Fibroblast of skin of scalp (primary cell): ENCODE measurements at regions not wholly inside any gene's neighbourhood (a gene's known extent, or its start where the extent isn't known, plus 50 kb on each side); places are given as distances from the start of the nearest gene placed in this dataset.
"Not testable (repeated sequence)": the region's sequence is repeated elsewhere in the genome, so short reads cannot be mapped to it uniquely, and the experiment has no call there.

ENCODE experiments used
- DNase-seq: peaks from one replicate; pipeline ENCODE4 v3.0.0-alpha.2; 2013

- not testable (repeated sequence) for DNase-seq
Observed at GRCh38 chr4:3631544-3632266, 99.5 kb upstream of the LRPAP1 start.

- DNase-seq, result no peak
Observed at GRCh38 chr4:3630598-3631543, 98.6 kb upstream of the LRPAP1 start.

- DNase-seq, result no peak
Observed at GRCh38 chr4:3630136-3630597, 97.9 kb upstream of the LRPAP1 start.

GRCh38 chr4:3629665-3630064 is 97.4 kb upstream of the LRPAP1 start:
- DNase-seq, result no peak

- not testable (repeated sequence) for DNase-seq
Observed at GRCh38 chr4:3629176-3629575, 97.0 kb upstream of the LRPAP1 start.

GRCh38 chr4:3628868-3629175 is 96.6 kb upstream of the LRPAP1 start:
- no peak for DNase-seq

GRCh38 chr4:3627967-3628867 is 96.0 kb upstream of the LRPAP1 start:
- not testable (repeated sequence) for DNase-seq

- not testable (repeated sequence) for DNase-seq
Observed at GRCh38 chr4:3627456-3627855, 95.2 kb upstream of the LRPAP1 start.

GRCh38 chr4:3626131-3626884 is 94.1 kb upstream of the LRPAP1 start:
- DNase-seq, result not testable (repeated sequence)

GRCh38 chr4:3625286-3625875 is 93.2 kb upstream of the LRPAP1 start:
- DNase-seq, result not testable (repeated sequence)

GRCh38 chr4:3623809-3624329 is 91.6 kb upstream of the LRPAP1 start:
- not testable (repeated sequence) for DNase-seq

- no peak for DNase-seq
Observed at GRCh38 chr4:3623106-3623505, 90.9 kb upstream of the LRPAP1 start.

- not testable (repeated sequence) for DNase-seq
Observed at GRCh38 chr4:3620365-3620764, 88.1 kb upstream of the LRPAP1 start.

- not testable (repeated sequence) for DNase-seq
Observed at GRCh38 chr4:3619698-3620097, 87.5 kb upstream of the LRPAP1 start.

- DNase-seq, result not testable (repeated sequence)
Observed at GRCh38 chr4:3618341-3618740, 86.1 kb upstream of the LRPAP1 start.

GRCh38 chr4:3615386-3616286 is 83.4 kb upstream of the LRPAP1 start:
- DNase-seq, result no peak

- DNase-seq, result no peak
Observed at GRCh38 chr4:3614731-3614980, 82.4 kb upstream of the LRPAP1 start.

- DNase-seq, result no peak
Observed at GRCh38 chr4:3613967-3614730, 81.9 kb upstream of the LRPAP1 start.

GRCh38 chr4:3612934-3613333 is 80.7 kb upstream of the LRPAP1 start:
- DNase-seq, result no peak

- DNase-seq, result no peak
Observed at GRCh38 chr4:3612281-3612680, 80.1 kb upstream of the LRPAP1 start.
